ENCODE measurements at regions not wholly inside any gene's neighbourhood (a gene's known extent, or its start where the extent isn't known, plus 50 kb on each side); places are given as distances from the start of the nearest gene placed in this dataset.

DNA sequence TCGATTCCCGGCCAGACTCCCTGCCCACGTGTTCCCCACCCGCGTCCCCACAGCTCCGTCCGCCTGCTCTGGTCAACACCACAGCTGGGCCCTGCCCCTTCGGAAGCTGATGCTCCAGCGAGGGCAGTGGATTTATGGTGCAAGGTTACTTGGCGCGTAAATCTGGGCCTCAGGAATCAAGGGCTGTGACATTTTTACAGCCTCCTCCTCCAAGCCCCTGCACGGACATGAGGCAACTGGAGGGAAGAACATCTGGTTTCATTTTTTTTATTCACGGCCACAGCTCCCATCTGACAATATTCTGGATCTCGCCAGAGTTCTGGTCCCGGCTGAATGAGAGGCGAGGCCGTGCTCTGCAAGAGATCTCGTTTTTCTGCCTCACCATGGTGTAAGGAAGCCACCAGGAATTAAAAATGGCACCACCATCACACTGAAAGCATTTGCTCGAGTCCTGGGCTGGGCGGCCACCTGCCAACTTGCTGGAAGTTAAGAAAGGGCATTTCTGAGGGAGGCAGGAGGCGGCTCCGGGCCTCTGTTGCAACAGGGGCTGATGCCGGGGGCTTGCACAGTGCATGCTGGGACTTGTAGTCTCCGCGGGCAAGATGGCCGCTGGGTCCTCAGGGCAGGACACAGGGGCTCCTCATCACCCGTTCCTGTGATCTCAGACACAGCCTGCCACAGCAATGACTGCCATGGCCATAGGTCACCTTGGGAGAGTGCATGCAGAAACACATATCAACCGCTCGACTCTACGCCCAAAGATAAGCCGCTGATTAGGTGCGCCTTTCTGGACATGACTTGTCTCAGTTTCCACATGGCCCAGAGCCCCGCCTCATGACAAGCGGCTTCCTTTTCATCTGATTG, 148.5 kb downstream of the LY86 start:
- DNase-seq (peak; percentile 91 to 97), ATAC-seq (peak; percentile 91 to 96 (median 94))
- Histone ChIP-seq H3K36me3 (ENCODE audit: insufficient read depth in 1 of 2, low read depth in 1 of 2) (no peaks in the 10 kb centered on the region), H3K9me3 (no peaks in the 10 kb centered on the region), H3K27me3 (ENCODE audit: insufficient read depth in 3 of 3, low read length in 2 of 3) (no peaks in the 10 kb centered on the region), H3K4me1 (peaks cover 38% of the 10 kb centered on the region), H3K27ac (peak overlapping the region; percentile 86), H3K4me3 (peak overlapping the region; percentile 60)
- intact Hi-C loops (cut with DNase I), result loop anchor here in 1 of 2 donors (10.0 kb wide), 1 partner anchor 398 kb away; no protein-coding TSS in a partner anchor
- WGBS, 3 donors, result 21 to 34% (median 21%) methylated on average over 34 of the region's 34 CpGs
- TF ChIP-seq, protein P1, sequence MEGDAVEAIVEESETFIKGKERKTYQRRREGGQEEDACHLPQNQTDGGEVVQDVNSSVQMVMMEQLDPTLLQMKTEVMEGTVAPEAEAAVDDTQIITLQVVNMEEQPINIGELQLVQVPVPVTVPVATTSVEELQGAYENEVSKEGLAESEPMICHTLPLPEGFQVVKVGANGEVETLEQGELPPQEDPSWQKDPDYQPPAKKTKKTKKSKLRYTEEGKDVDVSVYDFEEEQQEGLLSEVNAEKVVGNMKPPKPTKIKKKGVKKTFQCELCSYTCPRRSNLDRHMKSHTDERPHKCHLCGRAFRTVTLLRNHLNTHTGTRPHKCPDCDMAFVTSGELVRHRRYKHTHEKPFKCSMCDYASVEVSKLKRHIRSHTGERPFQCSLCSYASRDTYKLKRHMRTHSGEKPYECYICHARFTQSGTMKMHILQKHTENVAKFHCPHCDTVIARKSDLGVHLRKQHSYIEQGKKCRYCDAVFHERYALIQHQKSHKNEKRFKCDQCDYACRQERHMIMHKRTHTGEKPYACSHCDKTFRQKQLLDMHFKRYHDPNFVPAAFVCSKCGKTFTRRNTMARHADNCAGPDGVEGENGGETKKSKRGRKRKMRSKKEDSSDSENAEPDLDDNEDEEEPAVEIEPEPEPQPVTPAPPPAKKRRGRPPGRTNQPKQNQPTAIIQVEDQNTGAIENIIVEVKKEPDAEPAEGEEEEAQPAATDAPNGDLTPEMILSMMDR (IDR thresholded peaks at IDR 0.05), result no peak

DNA sequence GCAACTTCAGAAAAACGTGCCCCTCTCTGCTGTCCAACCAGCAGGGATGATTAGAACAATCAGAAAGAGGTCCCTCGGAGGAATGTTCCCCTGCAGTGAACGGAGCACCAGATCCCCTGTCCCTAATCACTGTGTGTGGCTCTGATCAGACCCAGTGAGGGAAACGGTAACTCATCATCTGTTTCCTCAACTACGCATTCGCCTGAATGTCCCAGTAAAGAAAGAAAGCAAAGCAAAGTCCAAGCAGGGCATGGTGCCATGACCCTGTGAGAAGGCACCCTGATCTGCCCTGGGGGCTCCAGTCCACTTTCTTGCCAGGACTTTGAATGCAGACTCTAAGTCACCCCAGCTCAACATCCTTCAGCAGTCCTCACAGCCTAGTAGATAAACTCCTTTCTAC, 149.2 kb downstream of the LY86 start:
- no peak for DNase-seq
- Histone ChIP-seq H3K27ac (peak overlapping the region; percentile 86), H3K27me3 (ENCODE audit: insufficient read depth in 3 of 3, low read length in 2 of 3) (no peaks in the 10 kb centered on the region), H3K4me1 (peaks cover 43% of the 10 kb centered on the region), H3K9me3 (no peaks in the 10 kb centered on the region), H3K36me3 (ENCODE audit: insufficient read depth in 1 of 2, low read depth in 1 of 2) (no peaks in the 10 kb centered on the region), H3K4me3 (peak overlapping the region; percentile 60)
- peak in 1 of 4 donors; percentile 12 for ATAC-seq
- TF ChIP-seq, protein P1 (IDR thresholded peaks at IDR 0.05), result no peak
- intact Hi-C loops (cut with DNase I), result loop anchor here in 1 of 2 donors (10.0 kb wide), 1 partner anchor 397 kb away; no protein-coding TSS in a partner anchor
- 51 to 54% (median 53%) methylated on average over 6 of the region's 6 CpGs for WGBS, 3 donors

DNA sequence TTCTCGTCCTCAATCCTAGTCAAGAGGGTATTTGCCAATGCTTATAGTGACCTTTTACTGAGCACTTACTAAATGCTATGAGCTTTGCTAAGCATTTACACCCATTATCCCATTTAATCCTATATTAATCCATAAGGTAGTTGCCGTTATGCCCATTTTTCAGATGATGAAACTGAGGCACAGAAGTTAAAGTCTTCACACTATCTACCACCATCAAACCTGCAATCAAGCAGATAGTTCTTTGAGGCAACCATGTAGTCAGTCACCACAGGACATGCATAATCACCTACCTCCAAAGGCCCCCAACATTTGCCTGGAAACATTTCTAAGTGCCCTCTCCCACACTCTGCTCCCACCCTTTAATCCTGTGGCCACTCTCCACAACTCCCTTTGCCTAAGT, 149.6 kb downstream of the LY86 start:
- Histone ChIP-seq H3K9me3 (no peaks in the 10 kb centered on the region), H3K4me3 (no peak overlapping the region), H3K27me3 (ENCODE audit: insufficient read depth in 3 of 3, low read length in 2 of 3) (no peaks in the 10 kb centered on the region), H3K4me1 (peaks cover 43% of the 10 kb centered on the region), H3K27ac (peak overlapping the region; percentile 86), H3K36me3 (ENCODE audit: insufficient read depth in 1 of 2, low read depth in 1 of 2) (no peaks in the 10 kb centered on the region)
- 90 to 93% (median 91%) methylated on average over 2 of the region's 2 CpGs for whole genome bisulfite sequencing, 3 donors
- DNase-seq (no peak), ATAC-seq (no peak)
- intact Hi-C loops (cut with DNase I), result loop anchor here in 1 of 2 donors (10.0 kb wide), 1 partner anchor 397 kb away; no protein-coding TSS in a partner anchor
- TF ChIP-seq, protein P1 (IDR thresholded peaks at IDR 0.05), result no peak

DNA sequence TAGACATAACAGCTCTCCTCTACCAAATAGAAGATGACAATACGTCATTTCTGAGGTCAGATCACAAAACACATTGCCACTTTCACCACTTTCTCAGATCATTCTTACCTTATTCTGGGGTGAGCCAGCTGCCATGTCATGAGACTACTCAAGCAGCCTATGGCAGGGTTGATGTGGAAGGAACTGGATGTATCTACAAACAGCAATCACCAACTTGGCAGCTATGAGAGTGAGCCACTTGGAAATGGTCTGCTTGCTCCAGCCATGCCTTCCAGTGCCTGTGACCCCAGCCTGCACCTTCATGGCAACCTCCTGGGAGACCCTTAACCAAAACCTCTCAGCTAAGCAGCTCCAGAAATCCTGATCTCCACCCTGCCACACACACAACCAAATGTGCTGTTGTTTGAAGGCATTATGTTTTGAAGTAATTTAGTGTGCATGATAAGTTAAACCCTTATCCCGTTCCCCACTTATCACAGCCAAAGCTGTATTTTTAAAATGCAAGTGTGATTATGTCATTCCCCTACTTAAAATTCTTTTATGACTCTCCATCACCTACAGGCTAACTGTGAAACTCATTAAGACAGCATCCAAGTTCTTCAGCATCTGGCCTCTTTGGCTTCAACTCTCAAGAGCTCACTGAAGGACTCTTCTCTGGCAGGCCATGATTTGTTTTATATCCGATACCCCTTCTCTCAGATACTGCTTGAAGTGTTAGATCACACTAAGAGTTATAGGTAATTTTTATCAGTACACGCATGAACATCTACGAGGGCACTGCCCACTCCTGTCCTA, 150.6 kb downstream of the LY86 start:
- Histone ChIP-seq H3K36me3 (ENCODE audit: insufficient read depth in 1 of 2, low read depth in 1 of 2) (no peaks in the 10 kb centered on the region), H3K4me1 (peaks cover 41% of the 10 kb centered on the region), H3K27ac (peak overlapping the region; percentile 11), H3K9me3 (no peaks in the 10 kb centered on the region), H3K27me3 (ENCODE audit: insufficient read depth in 3 of 3, low read length in 2 of 3) (no peaks in the 10 kb centered on the region), H3K4me3 (no peak overlapping the region)
- intact Hi-C loops (cut with DNase I), result loop anchor here in 1 of 2 donors (10.0 kb wide), 1 partner anchor 396 kb away; no protein-coding TSS in a partner anchor
- DNase-seq (no peak), ATAC-seq (no peak)
- TF ChIP-seq, protein P1 (IDR thresholded peaks at IDR 0.05), result no peak
- WGBS, 3 donors, result 54 to 68% (median 58%) methylated on average over 5 of the region's 5 CpGs
